Endothelial cell (in vitro differentiated cells): ENCODE measurements at regions not wholly inside any gene's neighbourhood (a gene's known extent, or its start where the extent isn't known, plus 50 kb on each side); places are given as distances from the start of the nearest gene placed in this dataset.

ENCODE experiments used
- DNase-seq: peaks from one replicate; pipeline ENCODE4 v3.0.0; 2021; ENCODE audit warnings: low spot score
- H3K27ac Mint-ChIP-seq: one replicate; pipeline ENCODE4 v1.8.0; 2021; ENCODE audit warnings: mixed read lengths, inconsistent platforms; ENCODE audit not compliant: unreplicated experiment
- H3K27me3 Mint-ChIP-seq: one replicate; pipeline ENCODE4 v1.8.0; 2021; ENCODE audit warnings: mild to moderate bottlenecking, moderate library complexity, mixed read lengths, inconsistent platforms; ENCODE audit not compliant: unreplicated experiment
- H3K36me3 Mint-ChIP-seq: one replicate; pipeline ENCODE4 v1.8.0; 2021; ENCODE audit warnings: mild to moderate bottlenecking, low read depth, mixed read lengths, inconsistent platforms; ENCODE audit not compliant: unreplicated experiment
- H3K4me1 Mint-ChIP-seq: one replicate; pipeline ENCODE4 v1.8.0; 2021; ENCODE audit warnings: mild to moderate bottlenecking, mixed read lengths, inconsistent platforms; ENCODE audit not compliant: unreplicated experiment
- H3K4me3 Mint-ChIP-seq: one replicate; pipeline ENCODE4 v1.8.0; 2021; ENCODE audit warnings: mild to moderate bottlenecking, mixed read lengths, inconsistent platforms; ENCODE audit not compliant: unreplicated experiment
- H3K9me3 Mint-ChIP-seq: one replicate; pipeline ENCODE4 v1.8.0; 2021; ENCODE audit warnings: mixed read lengths, inconsistent platforms; ENCODE audit not compliant: unreplicated experiment
- CTCF ChIP-seq: fragments of 200-600 bp; sonication (generic); IDR thresholded peaks from one replicate; pipeline ENCODE4 v1.5.0; 2021; ENCODE audit warnings: antibody characterized with exemption; ENCODE audit not compliant: unreplicated experiment

GRCh38 chr1:38169121-38169520, 122.5 kb upstream of the POU3F1 start:
- peaks cover 3% of the 10 kb centered on the region for H3K27me3 Mint-ChIP-seq
- H3K4me1 Mint-ChIP-seq = no peaks in the 10 kb centered on the region
- H3K9me3 Mint-ChIP-seq = no peaks in the 10 kb centered on the region
- no peak for DNase-seq
- H3K27ac Mint-ChIP-seq = no peak overlapping the region
- no peak for TF ChIP-seq CTCF
- no peak overlapping the region for H3K4me3 Mint-ChIP-seq
- H3K36me3 Mint-ChIP-seq = no peaks in the 10 kb centered on the region

GRCh38 chr1:38168365-38168764, 121.8 kb upstream of the POU3F1 start:
- no peaks in the 10 kb centered on the region for H3K36me3 Mint-ChIP-seq
- no peaks in the 10 kb centered on the region for H3K9me3 Mint-ChIP-seq

GRCh38 chr1:38166461-38166860, 119.9 kb upstream of the POU3F1 start:
- peaks cover 3% of the 10 kb centered on the region for H3K27me3 Mint-ChIP-seq
- DNase-seq = no peak
- no peaks in the 10 kb centered on the region for H3K9me3 Mint-ChIP-seq
- no peaks in the 10 kb centered on the region for H3K4me1 Mint-ChIP-seq
- H3K4me3 Mint-ChIP-seq = no peak overlapping the region
- H3K27ac Mint-ChIP-seq = no peak overlapping the region
- no peaks in the 10 kb centered on the region for H3K36me3 Mint-ChIP-seq
- no peak for TF ChIP-seq CTCF

More at GRCh38 chr1:38168365-38168764, 121.8 kb upstream of the POU3F1 start:
- no peak for DNase-seq
- Mint-ChIP-seq H3K4me1 (no peaks in the 10 kb centered on the region), H3K4me3 (no peak overlapping the region), H3K27me3 (peaks cover 3% of the 10 kb centered on the region), H3K27ac (no peak overlapping the region)
- no peak for TF ChIP-seq CTCF

- no peaks in the 10 kb centered on the region for H3K36me3 Mint-ChIP-seq
- no peak for TF ChIP-seq CTCF
- no peak for DNase-seq
- H3K4me1 Mint-ChIP-seq = no peaks in the 10 kb centered on the region
- H3K27me3 Mint-ChIP-seq = no peaks in the 10 kb centered on the region
- H3K9me3 Mint-ChIP-seq = no peaks in the 10 kb centered on the region
- no peak overlapping the region for H3K4me3 Mint-ChIP-seq
- no peak overlapping the region for H3K27ac Mint-ChIP-seq
Observed at GRCh38 chr1:38153778-38154470, 107.3 kb upstream of the POU3F1 start.

GRCh38 chr1:38153066-38153777, 106.6 kb upstream of the POU3F1 start:
- no peak for DNase-seq
- no peaks in the 10 kb centered on the region for H3K4me1 Mint-ChIP-seq
- no peaks in the 10 kb centered on the region for H3K27me3 Mint-ChIP-seq
- no peak for TF ChIP-seq CTCF
- no peak overlapping the region for H3K4me3 Mint-ChIP-seq
- H3K27ac Mint-ChIP-seq = no peak overlapping the region
- H3K9me3 Mint-ChIP-seq = no peaks in the 10 kb centered on the region
- no peaks in the 10 kb centered on the region for H3K36me3 Mint-ChIP-seq
